ENCODE measurements at regions not wholly inside any gene's neighbourhood (a gene's known extent, or its start where the extent isn't known, plus 50 kb on each side); places are given as distances from the start of the nearest gene placed in this dataset.
A peak's percentile ranks its signal among the peaks of the same experiment; 100 is the strongest.

DNA sequence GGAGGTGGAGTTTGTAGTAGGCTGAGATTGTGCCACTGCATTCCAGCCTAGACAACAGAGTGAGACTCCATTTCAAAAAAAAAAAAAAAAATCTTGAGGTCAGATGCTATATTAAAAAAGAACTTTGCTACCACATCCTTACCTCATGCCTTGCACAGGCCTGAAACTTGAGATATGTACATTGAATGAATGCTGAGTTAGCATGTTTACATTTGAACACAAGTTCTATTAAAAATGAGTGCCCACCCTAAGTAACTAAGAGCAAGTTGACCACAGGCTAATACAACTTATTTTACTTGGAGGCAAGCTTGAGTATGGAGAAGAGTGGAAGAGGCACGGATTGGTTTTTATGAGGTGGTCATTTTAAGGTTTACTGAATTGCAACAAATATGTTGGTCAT lies 276.6 kb upstream of the GATB start:
- Mint-ChIP-seq H3K36me3 (no peaks in the 10 kb centered on the region), H3K27ac (no peak overlapping the region), H3K9me3 (no peaks in the 10 kb centered on the region), H3K4me3 (no peak overlapping the region), H3K27me3 (peaks cover 6% of the 10 kb centered on the region), H3K4me1 (peaks cover 0 to 3% (median 0%) of the 10 kb centered on the region in 3 donors)

DNA sequence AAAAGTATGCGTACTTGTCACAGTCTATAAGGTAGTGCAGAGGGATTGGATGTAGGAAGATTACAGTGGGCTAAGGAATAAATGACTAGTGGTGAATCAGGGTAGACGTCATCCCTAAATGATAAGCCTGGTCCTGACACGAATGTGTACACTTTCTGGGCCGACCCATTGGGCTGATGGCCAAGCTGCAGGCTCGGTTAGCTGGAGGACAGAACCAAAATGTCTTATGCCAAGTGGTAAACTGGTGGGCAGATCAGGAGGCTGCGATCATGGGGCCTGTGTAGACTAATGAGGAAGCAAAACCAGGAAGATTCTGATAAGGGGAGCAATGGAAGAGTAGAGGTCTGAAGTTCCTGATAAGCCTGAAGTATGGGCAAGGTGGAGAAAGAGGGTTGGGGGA lies 272.8 kb upstream of the GATB start:
- H3K9me3 Mint-ChIP-seq: peaks cover 0 to 2% (median 0%) of the 10 kb centered on the region in 3 donors
- no peaks in the 10 kb centered on the region for H3K36me3 Mint-ChIP-seq
- peaks cover 0 to 3% (median 0%) of the 10 kb centered on the region in 3 donors for H3K4me1 Mint-ChIP-seq
- H3K4me3 Mint-ChIP-seq: no peak overlapping the region
- no peak overlapping the region for H3K27ac Mint-ChIP-seq
- H3K27me3 Mint-ChIP-seq: peaks cover 4% of the 10 kb centered on the region

DNA sequence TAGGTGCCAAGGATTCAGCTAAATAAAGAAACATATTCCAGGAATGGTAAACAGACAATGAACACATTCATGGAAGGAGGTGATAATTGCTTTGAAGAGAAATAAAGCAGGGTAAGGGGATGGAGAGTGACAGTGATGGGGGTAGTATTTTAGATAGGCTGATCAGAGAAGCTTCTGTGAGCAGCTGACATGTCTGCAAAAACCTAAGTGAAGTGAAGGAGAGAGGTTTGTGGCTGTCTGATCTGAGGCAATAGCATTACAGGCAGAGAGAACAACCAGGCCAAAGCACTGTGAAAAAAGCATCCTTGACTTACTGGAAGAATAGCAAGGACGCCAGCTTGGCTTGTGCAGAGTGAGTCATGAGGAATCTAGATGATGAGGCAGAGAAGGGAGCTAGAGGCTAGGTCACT lies 271.9 kb upstream of the GATB start:
- Mint-ChIP-seq H3K4me1 (peaks cover 0 to 3% (median 0%) of the 10 kb centered on the region in 3 donors), H3K9me3 (peaks cover 0 to 2% (median 0%) of the 10 kb centered on the region in 3 donors), H3K36me3 (no peaks in the 10 kb centered on the region), H3K4me3 (no peak overlapping the region), H3K27ac (no peak overlapping the region), H3K27me3 (peaks cover 4% of the 10 kb centered on the region)

DNA sequence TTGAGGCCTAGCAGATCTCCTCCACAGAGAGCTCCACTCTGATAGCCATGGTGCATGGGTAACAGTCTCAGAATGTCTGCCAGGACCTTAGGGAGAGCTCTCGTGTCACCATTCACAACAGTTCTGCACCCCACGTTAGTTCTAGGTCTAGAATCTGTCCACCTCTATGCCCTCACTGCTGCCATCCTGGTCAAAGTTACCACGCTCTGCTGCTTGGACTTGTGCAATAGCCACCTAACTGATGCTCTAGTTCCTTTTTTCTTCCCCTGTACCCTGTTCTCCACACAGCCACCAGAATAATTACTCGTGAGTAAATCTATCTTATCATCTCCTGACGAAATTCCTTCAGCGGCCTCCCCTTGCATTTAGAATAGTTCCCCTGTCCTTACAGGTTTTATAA lies 268.8 kb upstream of the GATB start:
- Mint-ChIP-seq H3K9me3 (peaks cover 0 to 4% (median 2%) of the 10 kb centered on the region in 3 donors), H3K4me3 (no peak overlapping the region), H3K36me3 (peaks cover 2% of the 10 kb centered on the region), H3K27ac (peak overlapping the region in 1 of 3 donors; percentile 7), H3K4me1 (no peaks in the 10 kb centered on the region), H3K27me3 (peaks cover 11% of the 10 kb centered on the region)

DNA sequence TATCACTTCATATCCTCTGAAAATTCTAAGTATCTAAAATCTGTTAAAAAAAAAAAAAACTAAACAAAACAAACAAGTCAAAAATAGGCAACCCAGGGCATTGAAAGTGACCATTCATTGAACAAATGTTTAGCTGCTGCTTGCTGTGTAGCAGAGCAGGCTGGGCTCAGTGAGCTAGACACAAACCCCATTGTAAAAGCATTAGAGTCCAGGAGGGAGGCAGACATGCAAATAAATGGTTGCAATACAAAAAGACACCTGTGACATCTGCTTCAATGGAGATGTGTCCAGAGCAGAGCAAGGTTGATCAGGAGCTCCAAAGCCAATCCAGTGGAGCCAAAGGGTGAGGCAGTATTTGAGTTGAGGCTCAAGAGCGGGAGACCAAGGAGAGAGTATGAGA lies 267.3 kb upstream of the GATB start:
- H3K36me3 Mint-ChIP-seq: peaks cover 2% of the 10 kb centered on the region
- no peak overlapping the region for H3K27ac Mint-ChIP-seq
- H3K4me1 Mint-ChIP-seq: no peaks in the 10 kb centered on the region
- peaks cover 11% of the 10 kb centered on the region for H3K27me3 Mint-ChIP-seq
- H3K4me3 Mint-ChIP-seq: peak overlapping the region in 1 of 4 donors; percentile 60
- peaks cover 0 to 4% (median 2%) of the 10 kb centered on the region in 3 donors for H3K9me3 Mint-ChIP-seq

DNA sequence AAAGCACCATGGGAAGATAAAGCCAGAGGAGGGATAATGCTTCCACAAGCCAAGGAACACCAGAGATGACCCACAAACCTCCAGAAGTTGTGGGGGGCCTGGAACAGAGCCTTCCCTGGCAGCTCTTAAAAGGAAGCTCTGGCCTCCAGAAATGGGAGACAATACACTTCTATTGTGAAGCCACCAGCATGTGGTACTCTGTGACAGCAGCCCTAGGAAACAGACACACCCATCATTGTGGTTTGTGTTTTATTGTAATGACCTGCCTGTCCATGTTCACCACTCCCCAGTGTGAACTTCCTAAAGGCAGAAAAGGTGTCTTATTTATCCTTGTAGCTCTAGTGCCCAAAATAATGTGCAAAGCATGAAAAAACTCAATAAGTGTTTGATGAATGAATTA lies 264.1 kb upstream of the GATB start:
- no peak overlapping the region for H3K27ac Mint-ChIP-seq
- H3K36me3 Mint-ChIP-seq: peaks cover 2% of the 10 kb centered on the region
- no peak overlapping the region for H3K4me3 Mint-ChIP-seq
- H3K27me3 Mint-ChIP-seq: peaks cover 9% of the 10 kb centered on the region
- H3K4me1 Mint-ChIP-seq: no peaks in the 10 kb centered on the region
- H3K9me3 Mint-ChIP-seq: peaks cover 0 to 4% (median 2%) of the 10 kb centered on the region in 3 donors

DNA sequence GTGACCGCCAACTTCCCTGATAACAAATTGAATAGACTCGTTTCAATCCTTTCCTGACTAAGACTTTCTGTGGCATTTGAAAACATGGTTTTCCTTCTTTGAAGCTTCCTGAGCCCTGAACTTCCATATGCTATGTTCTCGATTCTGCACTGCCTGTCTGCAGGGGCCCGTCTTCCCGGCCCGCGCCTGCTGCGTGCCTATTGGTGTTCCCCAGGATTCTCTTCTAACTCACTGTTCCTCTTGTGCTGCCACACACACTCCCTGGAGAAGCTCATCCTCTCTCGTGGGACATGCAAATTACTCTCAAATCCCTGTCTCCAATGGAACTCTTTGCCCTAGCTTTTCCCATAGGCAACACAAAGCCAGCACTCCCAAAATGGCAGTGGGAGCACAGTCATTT lies 262.9 kb upstream of the GATB start:
- Mint-ChIP-seq H3K4me1 (peaks cover 0 to 1% (median 0%) of the 10 kb centered on the region in 3 donors), H3K27ac (no peak overlapping the region), H3K36me3 (peaks cover 2% of the 10 kb centered on the region), H3K27me3 (peaks cover 7% of the 10 kb centered on the region), H3K4me3 (no peak overlapping the region), H3K9me3 (peaks cover 0 to 2% (median 2%) of the 10 kb centered on the region in 3 donors)

DNA sequence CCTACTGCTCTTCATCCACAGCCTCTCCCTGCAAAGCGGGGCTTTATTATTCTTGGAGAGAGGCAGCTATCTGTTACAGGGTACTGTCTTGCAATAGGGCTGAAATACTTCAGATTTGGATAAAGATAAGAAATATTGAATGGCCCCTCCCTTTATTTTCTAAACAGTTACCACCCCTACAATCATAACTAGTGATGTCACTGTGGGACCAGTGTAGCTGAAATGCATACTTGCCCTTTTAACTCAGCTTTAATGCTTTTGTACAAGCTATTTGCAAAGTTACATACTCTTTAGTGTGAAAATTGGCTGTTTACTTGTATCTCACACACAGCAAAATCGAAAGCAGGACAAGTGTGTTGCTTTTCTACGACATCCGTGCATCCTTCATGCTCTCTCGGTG lies 261.7 kb upstream of the GATB start:
- Mint-ChIP-seq H3K4me1 (peaks cover 0 to 5% (median 0%) of the 10 kb centered on the region in 3 donors), H3K9me3 (peaks cover 0 to 2% (median under 1%) of the 10 kb centered on the region in 3 donors), H3K27ac (no peak overlapping the region), H3K36me3 (peaks cover 2% of the 10 kb centered on the region), H3K4me3 (no peak overlapping the region), H3K27me3 (peaks cover 7% of the 10 kb centered on the region)

DNA sequence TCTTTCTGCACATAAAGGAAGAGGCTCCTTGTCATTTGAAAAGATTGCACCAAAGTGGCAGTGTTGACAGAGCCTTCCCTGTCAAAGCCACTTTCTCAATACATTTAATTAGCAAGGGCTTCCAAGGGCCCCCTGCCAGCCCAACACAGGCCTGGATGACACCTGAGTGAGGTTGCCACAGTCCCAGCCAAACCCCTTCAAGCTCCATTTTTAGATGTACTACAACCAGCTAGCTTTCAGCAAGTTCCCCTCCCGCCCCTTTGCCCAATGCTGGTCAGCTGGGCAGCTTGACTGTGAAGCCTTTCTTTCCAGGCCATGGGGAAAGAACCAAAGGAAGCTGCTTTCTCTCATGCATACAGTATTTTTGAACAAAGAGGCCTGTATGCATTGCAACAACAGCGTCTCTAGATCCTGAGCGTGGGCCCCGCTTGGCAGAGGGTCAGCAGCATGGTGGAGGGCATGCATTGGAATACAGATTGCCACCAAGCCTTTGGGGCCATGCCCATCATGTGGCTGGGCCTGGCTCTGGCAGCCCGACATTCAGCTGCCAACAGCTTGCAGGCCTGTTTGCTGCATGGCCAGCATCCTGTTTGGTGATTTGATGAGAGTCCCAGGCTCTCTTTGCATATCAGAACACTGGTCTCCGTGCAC lies 261.1 kb upstream of the GATB start:
- Mint-ChIP-seq H3K4me1 (peaks cover 0 to 5% (median 0%) of the 10 kb centered on the region in 3 donors), H3K27me3 (peaks cover 7% of the 10 kb centered on the region), H3K27ac (no peak overlapping the region), H3K9me3 (peaks cover 0 to 2% (median 0%) of the 10 kb centered on the region in 3 donors), H3K36me3 (peaks cover 2% of the 10 kb centered on the region), H3K4me3 (no peak overlapping the region)

DNA sequence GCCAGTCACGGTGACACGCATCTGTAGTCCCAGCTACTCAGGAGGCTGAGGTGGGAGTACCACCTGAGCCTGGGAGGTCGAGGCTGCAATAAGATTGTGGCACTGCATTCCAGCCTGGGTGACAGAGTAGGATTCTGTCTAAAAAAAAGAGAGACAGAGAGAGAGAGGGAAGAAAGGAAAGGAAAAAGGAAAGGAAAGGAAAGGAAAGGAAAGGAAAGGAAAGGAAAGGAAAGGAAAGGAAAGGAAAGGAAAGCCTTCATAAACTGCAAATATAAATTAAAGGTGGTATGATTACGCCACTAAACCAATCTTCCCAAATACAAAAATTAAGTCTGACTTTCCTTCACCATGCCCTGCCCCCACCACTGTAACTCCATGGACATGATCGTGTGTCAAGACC lies 259.3 kb upstream of the GATB start:
- H3K27ac Mint-ChIP-seq: no peak overlapping the region
- H3K27me3 Mint-ChIP-seq: no peaks in the 10 kb centered on the region
- H3K9me3 Mint-ChIP-seq: no peaks in the 10 kb centered on the region
- no peak overlapping the region for H3K4me3 Mint-ChIP-seq
- H3K4me1 Mint-ChIP-seq: peaks cover 1 to 9% (median 5%) of the 10 kb centered on the region in 3 donors
- H3K36me3 Mint-ChIP-seq: peaks cover 2% of the 10 kb centered on the region

DNA sequence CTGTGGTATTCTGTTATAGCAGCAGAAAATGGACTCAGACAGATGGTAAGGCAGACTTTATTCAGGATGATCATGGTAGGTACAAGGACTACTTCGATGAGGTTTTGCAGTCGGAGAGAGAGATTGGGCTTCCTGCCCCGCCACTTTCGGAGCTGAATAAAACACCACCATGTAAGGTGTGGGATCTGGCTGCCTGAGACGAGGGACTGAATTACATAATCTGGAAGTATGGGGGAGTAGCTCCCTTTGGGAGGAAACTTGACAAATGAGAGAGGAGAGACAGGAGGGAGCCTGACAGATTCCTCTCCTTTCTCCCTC lies 255.5 kb upstream of the GATB start:
- Mint-ChIP-seq H3K36me3 (peaks cover 4% of the 10 kb centered on the region), H3K4me3 (peak overlapping the region in 2 of 4 donors; percentile 1 to 77), H3K27ac (no peak overlapping the region), H3K27me3 (no peaks in the 10 kb centered on the region), H3K9me3 (no peaks in the 10 kb centered on the region), H3K4me1 (peaks cover 17 to 20% (median 18%) of the 10 kb centered on the region in 3 donors)

DNA sequence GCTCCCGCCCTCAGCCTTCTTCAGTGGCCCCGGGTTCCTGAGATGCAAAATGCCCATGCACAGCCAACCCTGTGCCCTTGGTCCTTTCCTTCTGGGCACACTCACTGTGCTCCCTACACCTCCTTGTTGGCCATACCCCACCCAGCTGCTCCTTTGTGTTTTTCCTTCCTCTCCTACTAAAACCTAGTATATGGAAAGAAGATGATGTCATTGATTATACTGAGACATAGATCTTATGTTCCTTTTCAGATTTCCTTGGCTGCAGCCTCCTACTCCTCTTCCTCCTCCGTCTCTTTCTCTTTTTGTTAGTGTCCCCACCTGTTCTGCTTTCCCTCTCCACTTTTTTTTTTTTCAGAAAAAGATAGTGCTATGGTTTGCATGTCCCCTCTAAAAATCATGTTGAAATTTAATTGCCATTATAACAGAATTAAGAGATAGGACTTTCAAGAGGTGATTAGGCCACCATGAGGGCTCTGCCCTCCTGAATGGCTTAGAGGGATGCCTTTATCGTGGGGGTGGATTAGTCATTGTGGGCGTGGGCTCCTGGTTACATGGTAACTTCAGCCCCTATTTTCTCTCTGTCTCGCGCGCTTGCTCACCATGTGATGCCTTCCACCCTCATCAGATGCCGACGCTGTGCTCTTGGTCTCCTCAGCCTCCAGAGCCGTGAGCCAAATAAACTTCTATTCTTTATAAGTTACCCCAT lies 254.9 kb upstream of the GATB start:
- peak overlapping the region in 1 of 4 donors; percentile 77 for H3K4me3 Mint-ChIP-seq
- no peaks in the 10 kb centered on the region for H3K27me3 Mint-ChIP-seq
- peak overlapping the region in 1 of 3 donors; percentile 87 for H3K27ac Mint-ChIP-seq
- peaks cover 4% of the 10 kb centered on the region for H3K36me3 Mint-ChIP-seq
- H3K4me1 Mint-ChIP-seq: peaks cover 17 to 22% (median 18%) of the 10 kb centered on the region in 3 donors
- no peaks in the 10 kb centered on the region for H3K9me3 Mint-ChIP-seq

DNA sequence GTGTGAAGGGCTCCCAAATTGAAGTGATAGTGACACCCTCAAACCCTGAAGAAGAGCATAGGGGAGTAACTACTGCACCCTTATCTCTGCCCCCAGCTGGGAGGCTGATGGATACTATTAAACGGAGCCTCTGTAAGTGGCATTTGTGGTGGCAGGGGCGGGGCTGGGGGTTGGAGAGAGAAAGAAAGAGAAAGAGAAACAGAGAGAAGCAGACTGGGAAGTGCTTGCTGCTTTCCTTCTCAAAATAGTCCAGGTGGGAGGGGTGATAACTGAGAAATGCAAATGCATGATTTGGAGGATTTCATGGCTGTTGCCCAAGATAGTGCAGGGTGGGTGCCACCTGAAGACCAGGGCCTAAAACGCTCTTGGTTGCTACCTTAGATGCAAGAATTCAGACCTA lies 253.5 kb upstream of the GATB start:
- peaks cover 4% of the 10 kb centered on the region for H3K36me3 Mint-ChIP-seq
- H3K27ac Mint-ChIP-seq: no peak overlapping the region
- H3K4me3 Mint-ChIP-seq: peak overlapping the region in 3 of 4 donors; percentile 22 to 82 (median 61)
- H3K27me3 Mint-ChIP-seq: peaks cover 5% of the 10 kb centered on the region
- no peaks in the 10 kb centered on the region for H3K9me3 Mint-ChIP-seq
- H3K4me1 Mint-ChIP-seq: peaks cover 17 to 23% (median 18%) of the 10 kb centered on the region in 3 donors

DNA sequence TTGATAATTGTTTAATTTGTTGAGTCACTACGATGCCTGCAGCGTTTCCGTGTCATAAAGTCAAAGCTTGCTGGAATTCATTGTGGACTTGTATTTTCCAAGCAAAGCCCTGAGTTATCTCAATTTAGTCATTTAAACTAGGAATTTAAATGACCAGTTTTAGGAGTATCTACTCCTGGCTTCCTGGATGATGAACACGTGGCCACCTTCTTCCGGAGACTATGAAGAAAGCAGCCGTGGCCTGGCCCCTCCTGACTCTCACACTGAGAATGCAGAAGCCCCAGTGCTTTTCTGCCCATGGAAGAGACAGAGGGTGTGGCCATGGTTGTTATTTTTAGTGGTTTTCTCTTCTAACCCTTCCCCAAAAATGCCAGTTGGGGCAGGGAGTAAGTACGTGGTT lies 250.7 kb upstream of the GATB start:
- H3K27ac Mint-ChIP-seq: no peak overlapping the region
- peaks cover 17 to 18% (median 18%) of the 10 kb centered on the region in 3 donors for H3K4me1 Mint-ChIP-seq
- peaks cover 4% of the 10 kb centered on the region for H3K36me3 Mint-ChIP-seq
- H3K4me3 Mint-ChIP-seq: no peak overlapping the region
- peaks cover 0 to 2% (median 0%) of the 10 kb centered on the region in 3 donors for H3K9me3 Mint-ChIP-seq
- peaks cover 11% of the 10 kb centered on the region for H3K27me3 Mint-ChIP-seq

DNA sequence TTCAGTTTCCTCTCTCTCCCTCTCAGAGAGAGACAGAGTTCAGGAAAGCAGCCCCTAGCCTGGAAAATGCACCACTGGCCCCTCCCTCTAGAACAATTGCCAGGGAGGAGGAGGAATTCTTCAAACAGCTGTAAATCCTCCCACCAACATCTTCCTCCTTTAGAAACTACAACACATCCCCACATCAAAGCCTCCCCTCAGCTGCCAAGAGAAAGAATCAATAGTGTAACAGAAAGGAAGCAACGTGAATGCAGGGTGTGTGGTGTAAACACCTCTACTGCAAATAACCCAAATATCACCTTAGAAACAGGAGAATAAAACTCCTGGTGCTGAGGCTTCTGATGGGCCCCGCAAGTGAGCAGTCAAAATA lies 249.9 kb upstream of the GATB start:
- peaks cover 0 to 2% (median 0%) of the 10 kb centered on the region in 3 donors for H3K9me3 Mint-ChIP-seq
- H3K36me3 Mint-ChIP-seq: peaks cover 2% of the 10 kb centered on the region
- peaks cover 12 to 19% (median 18%) of the 10 kb centered on the region in 3 donors for H3K4me1 Mint-ChIP-seq
- no peak overlapping the region for H3K27ac Mint-ChIP-seq
- H3K27me3 Mint-ChIP-seq: peaks cover 14% of the 10 kb centered on the region
- peak overlapping the region in 1 of 4 donors; percentile 67 for H3K4me3 Mint-ChIP-seq
